ENCODE measurements at regions not wholly inside any gene's neighbourhood (a gene's known extent, or its start where the extent isn't known, plus 50 kb on each side); places are given as distances from the start of the nearest gene placed in this dataset.

DNA sequence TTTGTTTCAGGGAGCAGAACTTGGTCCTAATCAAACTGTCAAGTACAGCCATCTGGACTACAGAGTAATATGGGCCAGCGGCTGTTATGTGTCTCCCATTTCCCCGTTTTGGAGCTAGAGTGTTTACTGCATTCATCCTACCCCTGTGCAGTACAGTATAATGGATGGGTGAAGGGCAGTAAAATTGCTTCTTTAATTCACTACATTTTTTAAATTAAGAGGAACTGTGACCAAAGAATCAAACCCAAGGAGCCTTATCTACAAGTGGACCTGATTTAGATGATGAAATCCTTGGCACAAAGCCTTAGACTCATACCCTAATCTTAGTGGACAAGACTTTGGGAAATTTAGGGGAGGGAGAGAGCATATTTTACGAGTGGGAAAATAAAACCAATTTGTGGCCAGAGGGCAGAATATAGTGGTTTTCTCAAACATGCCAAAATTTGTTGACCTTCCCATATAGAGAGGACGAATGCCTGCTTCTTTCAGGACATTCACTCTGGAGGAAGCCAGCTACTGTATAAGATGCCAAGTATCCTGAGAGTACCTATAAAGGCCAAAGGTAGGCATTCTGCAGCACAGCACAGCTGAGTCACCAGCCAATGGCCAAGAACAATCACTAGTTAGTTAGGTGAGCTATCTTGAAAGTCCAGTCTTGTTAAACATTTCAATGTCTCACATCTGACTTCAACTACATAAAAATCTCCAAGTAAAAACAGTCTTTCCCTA lies 253.8 kb upstream of the KCNIP4 start:
- no peaks in the 10 kb centered on the region for H3K9me3 ChIP-seq (ENCODE audit: control insufficient read depth in 2 of 2, insufficient read depth in 1 of 2, low read depth in 1 of 2, low read length in 1 of 2)
- WGBS, 2 donors, result 65 to 70% methylated on average over 4 of the region's 4 CpGs
- H3K4me1 ChIP-seq (ENCODE audit: control insufficient read depth in 2 of 2, insufficient read depth in 2 of 2, low read length in 1 of 2), result no peaks in the 10 kb centered on the region
- no peak overlapping the region for H3K27ac ChIP-seq (ENCODE audit: low read depth in 2 of 2, low read length in 1 of 2)
- H3K36me3 ChIP-seq (ENCODE audit: control insufficient read depth in 2 of 2, insufficient read depth in 2 of 2, low read length in 1 of 2), result no peaks in the 10 kb centered on the region
- no peak overlapping the region for H3K4me3 ChIP-seq (ENCODE audit: low read depth in 1 of 2, low read length in 2 of 2)
- H3K27me3 ChIP-seq (ENCODE audit: control insufficient read depth in 1 of 2, insufficient read depth in 2 of 2, low read length in 2 of 2), result no peaks in the 10 kb centered on the region

DNA sequence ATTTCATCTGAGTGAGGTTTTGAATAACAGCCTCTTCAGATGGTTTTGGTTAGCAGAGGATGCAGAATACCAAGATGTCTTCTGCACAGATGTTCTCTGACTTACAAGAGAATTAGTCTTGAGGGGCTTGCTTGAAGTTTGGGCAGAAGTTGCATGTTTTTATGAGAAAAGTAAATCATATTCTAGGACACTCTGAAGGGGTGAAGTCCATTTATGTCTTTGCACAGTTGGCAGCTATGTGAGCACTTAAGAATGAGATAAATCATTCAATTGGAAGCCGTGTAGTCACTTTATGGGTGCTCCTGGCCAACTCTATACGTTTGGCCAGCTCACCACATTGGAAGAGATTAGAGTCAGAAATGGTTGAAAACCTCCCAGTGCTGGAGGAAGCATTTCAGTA lies 252.7 kb upstream of the KCNIP4 start:
- Histone ChIP-seq H3K9me3 (ENCODE audit: control insufficient read depth in 2 of 2, insufficient read depth in 1 of 2, low read depth in 1 of 2, low read length in 1 of 2) (no peaks in the 10 kb centered on the region), H3K4me3 (ENCODE audit: low read depth in 1 of 2, low read length in 2 of 2) (no peak overlapping the region), H3K27ac (ENCODE audit: low read depth in 2 of 2, low read length in 1 of 2) (no peak overlapping the region), H3K36me3 (ENCODE audit: control insufficient read depth in 2 of 2, insufficient read depth in 2 of 2, low read length in 1 of 2) (no peaks in the 10 kb centered on the region), H3K4me1 (ENCODE audit: control insufficient read depth in 2 of 2, insufficient read depth in 2 of 2, low read length in 1 of 2) (no peaks in the 10 kb centered on the region), H3K27me3 (ENCODE audit: control insufficient read depth in 1 of 2, insufficient read depth in 2 of 2, low read length in 2 of 2) (no peaks in the 10 kb centered on the region)
- 20 to 25% methylated on average over 2 of the region's 2 CpGs for WGBS, 2 donors

DNA sequence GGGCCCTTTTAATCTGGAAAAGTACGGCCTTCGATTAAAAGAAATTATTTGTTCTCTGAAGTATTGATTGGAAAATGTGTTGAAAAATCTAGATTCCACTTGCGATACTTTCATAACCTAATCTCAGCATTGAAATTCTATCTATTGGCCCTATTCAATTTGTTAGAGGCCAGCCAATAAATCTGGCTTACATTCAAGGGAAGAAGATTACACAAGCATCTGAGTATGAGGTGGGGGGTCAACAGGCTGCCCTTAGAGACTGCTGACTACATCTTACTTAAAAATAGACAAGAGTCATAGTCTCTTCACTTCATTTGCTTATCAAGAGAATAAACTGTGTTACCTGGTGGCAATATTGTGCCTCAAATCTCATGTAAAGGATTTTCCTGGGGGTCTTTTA lies 248.0 kb upstream of the KCNIP4 start:
- no peaks in the 10 kb centered on the region for H3K27me3 ChIP-seq (ENCODE audit: control insufficient read depth in 1 of 2, insufficient read depth in 2 of 2, low read length in 2 of 2)
- no peak overlapping the region for H3K27ac ChIP-seq (ENCODE audit: low read depth in 2 of 2, low read length in 1 of 2)
- 91 to 96% methylated on average over 3 of the region's 3 CpGs for WGBS, 2 donors
- H3K36me3 ChIP-seq (ENCODE audit: control insufficient read depth in 2 of 2, insufficient read depth in 2 of 2, low read length in 1 of 2), result no peaks in the 10 kb centered on the region
- H3K4me1 ChIP-seq (ENCODE audit: control insufficient read depth in 2 of 2, insufficient read depth in 2 of 2, low read length in 1 of 2), result no peaks in the 10 kb centered on the region
- no peak overlapping the region for H3K4me3 ChIP-seq (ENCODE audit: low read depth in 1 of 2, low read length in 2 of 2)
- H3K9me3 ChIP-seq (ENCODE audit: control insufficient read depth in 2 of 2, insufficient read depth in 1 of 2, low read depth in 1 of 2, low read length in 1 of 2), result no peaks in the 10 kb centered on the region

DNA sequence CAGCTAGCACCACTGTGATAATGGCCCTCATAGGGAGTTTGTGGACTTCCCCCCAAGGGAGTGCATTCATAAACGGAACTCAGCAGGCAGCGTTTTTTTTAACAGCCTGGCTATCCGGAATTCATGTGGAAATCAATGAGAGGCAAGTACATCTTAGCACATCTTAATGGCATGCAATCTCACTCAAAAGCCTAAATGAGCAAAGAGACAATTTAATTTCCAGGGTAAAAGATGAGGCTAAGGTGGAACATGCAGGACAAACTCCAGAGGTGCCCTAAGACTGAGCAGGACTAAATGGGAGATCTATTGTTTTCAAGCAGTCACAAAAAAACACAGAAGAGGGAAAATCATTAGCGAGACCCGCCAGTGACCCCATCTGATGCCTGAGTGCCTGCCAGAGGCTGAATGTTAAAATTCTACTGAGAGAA lies 243.5 kb upstream of the KCNIP4 start:
- H3K27me3 ChIP-seq (ENCODE audit: control insufficient read depth in 1 of 2, insufficient read depth in 2 of 2, low read length in 2 of 2), result no peaks in the 10 kb centered on the region
- H3K4me1 ChIP-seq (ENCODE audit: control insufficient read depth in 2 of 2, insufficient read depth in 2 of 2, low read length in 1 of 2), result no peaks in the 10 kb centered on the region
- H3K9me3 ChIP-seq (ENCODE audit: control insufficient read depth in 2 of 2, insufficient read depth in 1 of 2, low read depth in 1 of 2, low read length in 1 of 2), result no peaks in the 10 kb centered on the region
- H3K4me3 ChIP-seq (ENCODE audit: low read depth in 1 of 2, low read length in 2 of 2), result no peak overlapping the region
- no peaks in the 10 kb centered on the region for H3K36me3 ChIP-seq (ENCODE audit: control insufficient read depth in 2 of 2, insufficient read depth in 2 of 2, low read length in 1 of 2)
- no peak overlapping the region for H3K27ac ChIP-seq (ENCODE audit: low read depth in 2 of 2, low read length in 1 of 2)
- WGBS, 2 donors, result 8 to 16% methylated on average over 5 of the region's 5 CpGs

DNA sequence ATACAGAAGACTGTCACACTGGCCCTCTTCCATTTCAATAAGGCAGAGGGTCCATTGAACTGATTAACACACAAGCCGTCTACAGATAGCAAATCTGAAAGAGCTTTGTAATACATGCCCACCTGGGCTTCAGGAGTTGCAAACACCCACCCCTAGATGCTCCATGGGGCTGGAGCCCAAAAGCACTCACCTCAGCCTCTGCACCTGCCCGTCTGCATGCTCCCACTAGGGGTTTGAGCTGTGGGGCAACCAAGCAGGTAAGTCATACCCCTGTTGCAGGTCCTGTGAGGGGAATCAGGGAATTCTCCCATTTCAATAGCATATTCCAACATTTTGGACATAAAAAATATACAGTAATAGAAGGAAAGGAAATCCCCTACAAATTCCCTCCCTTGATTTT lies 243.0 kb upstream of the KCNIP4 start:
- Histone ChIP-seq H3K9me3 (ENCODE audit: control insufficient read depth in 2 of 2, insufficient read depth in 1 of 2, low read depth in 1 of 2, low read length in 1 of 2) (no peaks in the 10 kb centered on the region), H3K4me1 (ENCODE audit: control insufficient read depth in 2 of 2, insufficient read depth in 2 of 2, low read length in 1 of 2) (no peaks in the 10 kb centered on the region), H3K4me3 (ENCODE audit: low read depth in 1 of 2, low read length in 2 of 2) (no peak overlapping the region), H3K27me3 (ENCODE audit: control insufficient read depth in 1 of 2, insufficient read depth in 2 of 2, low read length in 2 of 2) (no peaks in the 10 kb centered on the region), H3K27ac (ENCODE audit: low read depth in 2 of 2, low read length in 1 of 2) (no peak overlapping the region), H3K36me3 (ENCODE audit: control insufficient read depth in 2 of 2, insufficient read depth in 2 of 2, low read length in 1 of 2) (no peaks in the 10 kb centered on the region)
- 55 to 60% methylated on average over 2 of the region's 2 CpGs for WGBS, 2 donors

DNA sequence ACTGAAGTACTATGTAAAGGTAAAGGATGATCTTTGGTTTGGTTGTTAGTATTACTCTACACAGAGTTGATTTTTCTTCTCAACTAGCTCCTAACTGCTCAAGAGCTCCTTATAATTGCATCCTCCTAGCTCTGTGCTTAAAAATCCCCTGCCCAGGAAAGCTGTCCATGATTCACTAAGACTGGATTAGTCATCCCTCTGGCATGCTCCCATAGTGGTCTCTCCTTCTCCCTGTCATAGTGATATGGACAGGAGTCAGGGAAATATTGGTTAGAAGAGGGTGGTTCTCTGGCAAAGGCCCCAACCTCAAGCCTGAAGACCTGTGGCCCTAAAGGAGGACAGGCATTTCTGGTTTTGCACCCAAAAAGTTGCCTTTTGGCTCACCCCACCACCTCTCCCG lies 242.3 kb upstream of the KCNIP4 start:
- no peaks in the 10 kb centered on the region for H3K27me3 ChIP-seq (ENCODE audit: control insufficient read depth in 1 of 2, insufficient read depth in 2 of 2, low read length in 2 of 2)
- no peaks in the 10 kb centered on the region for H3K36me3 ChIP-seq (ENCODE audit: control insufficient read depth in 2 of 2, insufficient read depth in 2 of 2, low read length in 1 of 2)
- H3K4me1 ChIP-seq (ENCODE audit: control insufficient read depth in 2 of 2, insufficient read depth in 2 of 2, low read length in 1 of 2), result no peaks in the 10 kb centered on the region
- no peak overlapping the region for H3K27ac ChIP-seq (ENCODE audit: low read depth in 2 of 2, low read length in 1 of 2)
- 79% methylated on average over 1 of the region's 1 CpG for WGBS, 2 donors
- no peaks in the 10 kb centered on the region for H3K9me3 ChIP-seq (ENCODE audit: control insufficient read depth in 2 of 2, insufficient read depth in 1 of 2, low read depth in 1 of 2, low read length in 1 of 2)
- H3K4me3 ChIP-seq (ENCODE audit: low read depth in 1 of 2, low read length in 2 of 2), result no peak overlapping the region

DNA sequence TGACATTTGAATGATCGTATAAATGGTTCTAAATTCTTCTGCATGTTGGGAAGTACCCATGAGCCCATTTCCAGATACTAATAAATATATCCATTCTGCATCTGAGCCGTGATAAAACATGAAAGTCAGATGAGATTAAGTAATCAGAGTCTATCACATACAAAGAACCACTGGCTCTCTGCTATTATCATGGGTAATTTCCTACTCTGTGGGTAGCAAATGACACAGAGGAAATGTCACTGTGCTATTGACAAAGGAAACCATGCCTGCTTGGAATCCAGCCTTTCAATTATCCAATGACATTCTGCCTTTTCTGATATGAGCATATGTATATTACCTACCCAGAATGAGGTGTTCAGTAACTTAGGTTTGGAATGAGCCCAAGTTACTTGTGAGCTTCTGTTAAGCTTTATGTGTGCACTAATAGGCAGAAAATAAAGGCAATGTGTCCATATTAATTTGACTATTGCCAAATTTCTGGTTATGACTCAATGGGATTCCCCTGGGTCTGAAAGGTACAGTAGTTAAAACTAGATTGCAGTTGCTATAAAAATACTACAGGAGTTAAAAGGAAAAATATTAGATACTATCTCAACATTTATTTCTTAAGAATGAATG lies 238.7 kb upstream of the KCNIP4 start:
- Histone ChIP-seq H3K36me3 (ENCODE audit: control insufficient read depth in 2 of 2, insufficient read depth in 2 of 2, low read length in 1 of 2) (no peaks in the 10 kb centered on the region), H3K27me3 (ENCODE audit: control insufficient read depth in 1 of 2, insufficient read depth in 2 of 2, low read length in 2 of 2) (no peaks in the 10 kb centered on the region), H3K27ac (ENCODE audit: low read depth in 2 of 2, low read length in 1 of 2) (no peak overlapping the region), H3K4me3 (ENCODE audit: low read depth in 1 of 2, low read length in 2 of 2) (no peak overlapping the region), H3K9me3 (ENCODE audit: control insufficient read depth in 2 of 2, insufficient read depth in 1 of 2, low read depth in 1 of 2, low read length in 1 of 2) (no peaks in the 10 kb centered on the region), H3K4me1 (ENCODE audit: control insufficient read depth in 2 of 2, insufficient read depth in 2 of 2, low read length in 1 of 2) (no peaks in the 10 kb centered on the region)
- 59 to 63% methylated on average over 2 of the region's 2 CpGs for WGBS, 2 donors

DNA sequence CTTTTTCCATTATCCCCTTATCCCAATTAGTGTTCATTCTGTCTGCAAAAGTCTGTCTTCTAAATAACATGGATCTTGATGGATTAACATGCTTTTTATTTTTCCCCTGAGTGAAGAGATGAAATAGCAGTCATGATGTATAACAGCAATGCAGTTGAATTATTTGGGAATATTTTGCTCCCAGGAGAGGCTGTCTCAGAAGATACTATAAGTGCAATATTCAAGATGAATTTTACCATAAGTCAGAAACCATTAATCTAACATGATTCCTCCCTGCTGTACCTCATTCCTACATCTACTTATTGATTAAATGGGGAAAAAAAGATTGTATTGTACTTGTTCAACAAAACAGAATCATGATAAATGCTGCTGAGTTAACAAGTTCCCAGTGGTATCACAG lies 233.2 kb upstream of the KCNIP4 start:
- H3K36me3 ChIP-seq (ENCODE audit: control insufficient read depth in 2 of 2, insufficient read depth in 2 of 2, low read length in 1 of 2), result no peaks in the 10 kb centered on the region
- H3K9me3 ChIP-seq (ENCODE audit: control insufficient read depth in 2 of 2, insufficient read depth in 1 of 2, low read depth in 1 of 2, low read length in 1 of 2), result no peaks in the 10 kb centered on the region
- H3K4me1 ChIP-seq (ENCODE audit: control insufficient read depth in 2 of 2, insufficient read depth in 2 of 2, low read length in 1 of 2), result no peaks in the 10 kb centered on the region
- H3K4me3 ChIP-seq (ENCODE audit: low read depth in 1 of 2, low read length in 2 of 2), result no peak overlapping the region
- H3K27ac ChIP-seq (ENCODE audit: low read depth in 2 of 2, low read length in 1 of 2), result no peak overlapping the region
- no peaks in the 10 kb centered on the region for H3K27me3 ChIP-seq (ENCODE audit: control insufficient read depth in 1 of 2, insufficient read depth in 2 of 2, low read length in 2 of 2)

DNA sequence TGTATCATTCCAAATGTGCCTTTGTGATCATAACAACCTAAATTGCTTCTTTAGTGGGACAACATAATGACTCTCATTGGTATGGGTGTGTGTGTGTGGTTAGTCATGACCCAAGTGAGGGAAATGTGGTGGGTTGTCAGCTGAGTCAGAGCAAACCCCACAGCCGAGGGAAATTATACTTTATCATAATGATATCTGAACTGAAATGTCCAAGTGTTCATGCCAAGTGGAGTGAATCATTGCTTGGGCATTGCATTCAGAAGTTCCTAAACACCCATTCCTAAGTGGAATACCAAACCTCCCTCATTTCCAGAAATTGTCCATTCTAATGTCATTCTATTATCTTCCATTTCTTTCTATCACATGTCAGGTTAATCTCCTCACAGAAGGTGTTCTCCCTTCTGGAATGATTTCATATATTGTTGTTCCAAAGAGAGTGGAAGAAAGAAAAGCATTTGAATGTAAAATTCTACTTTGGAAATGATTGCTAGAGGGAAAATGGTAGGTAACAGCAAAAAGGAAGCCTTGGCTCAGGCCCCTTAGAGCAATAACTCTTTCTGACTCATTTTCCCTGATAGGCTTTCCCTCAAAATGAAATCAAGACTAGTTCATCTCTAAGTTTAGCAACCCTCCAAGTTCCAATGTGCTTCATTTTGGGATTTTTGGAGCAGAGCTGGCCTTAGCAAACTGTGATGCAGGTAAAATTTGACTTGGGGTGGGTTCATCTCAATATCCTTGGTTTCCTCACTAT lies 230.7 kb upstream of the KCNIP4 start:
- no peak overlapping the region for H3K4me3 ChIP-seq (ENCODE audit: low read depth in 1 of 2, low read length in 2 of 2)
- H3K4me1 ChIP-seq (ENCODE audit: control insufficient read depth in 2 of 2, insufficient read depth in 2 of 2, low read length in 1 of 2), result no peaks in the 10 kb centered on the region
- 20 to 23% methylated on average over 1 of the region's 1 CpG for WGBS, 2 donors
- peaks cover 0 to 3% of the 10 kb centered on the region in 2 donors for H3K9me3 ChIP-seq (ENCODE audit: control insufficient read depth in 2 of 2, insufficient read depth in 1 of 2, low read depth in 1 of 2, low read length in 1 of 2)
- H3K27me3 ChIP-seq (ENCODE audit: control insufficient read depth in 1 of 2, insufficient read depth in 2 of 2, low read length in 2 of 2), result no peaks in the 10 kb centered on the region
- no peaks in the 10 kb centered on the region for H3K36me3 ChIP-seq (ENCODE audit: control insufficient read depth in 2 of 2, insufficient read depth in 2 of 2, low read length in 1 of 2)
- no peak overlapping the region for H3K27ac ChIP-seq (ENCODE audit: low read depth in 2 of 2, low read length in 1 of 2)
